Fibroblast of lung (primary cell): ENCODE measurements at regions not wholly inside any gene's neighbourhood (a gene's known extent, or its start where the extent isn't known, plus 50 kb on each side); places are given as distances from the start of the nearest gene placed in this dataset.

ENCODE experiments used
- DNase-seq, 2 donors: peaks; one replicate each; pipeline versions ENCODE4 v3.0.0 to v3.0.0-alpha.2; 2010; ENCODE audit warnings: low read depth in 2 of 2
- H2AFZ ChIP-seq: 2 replicates; pipeline ENCODE4 v1.5.1; 2012; ENCODE audit warnings: low read length, control low read depth, inconsistent platforms
- H3K27ac ChIP-seq: 2 replicates; pipeline ENCODE4 v1.5.1; 2011; ENCODE audit warnings: low read length, control low read depth; ENCODE audit not compliant: insufficient read depth
- H3K27me3 ChIP-seq: 2 replicates; pipeline ENCODE4 v1.5.1; 2011; ENCODE audit warnings: mild to moderate bottlenecking, low read length; ENCODE audit not compliant: control insufficient read depth, insufficient read depth
- H3K36me3 ChIP-seq: 2 replicates; pipeline ENCODE4 v1.5.1; 2011; ENCODE audit warnings: low read length; ENCODE audit not compliant: control insufficient read depth, insufficient read depth
- H3K4me1 ChIP-seq: 2 replicates; pipeline ENCODE4 v1.5.1; 2011; ENCODE audit warnings: low read length; ENCODE audit not compliant: control insufficient read depth, insufficient read depth; ENCODE audit errors: extremely low read depth
- H3K4me2 ChIP-seq: 2 replicates; pipeline ENCODE4 v1.5.1; 2011; ENCODE audit warnings: low read length, control low read depth; ENCODE audit not compliant: insufficient read depth; ENCODE audit errors: extremely low read depth
- H3K4me3 ChIP-seq, 4 experiments: fragments of 200-600 bp in 1 of 4; sonication (generic) in 1 of 4; replicated peaks in 1 of 4; 2 replicates each; pipeline ENCODE4 v1.5.1; 2011 to 2016; ENCODE audit warnings: low read length in 4 of 4, low read depth in 3 of 4, mild to moderate bottlenecking in 3 of 4, control low read depth in 2 of 4, inconsistent platforms in 1 of 4, mixed read lengths in 1 of 4; ENCODE audit not compliant: insufficient read depth in 1 of 4; ENCODE audit errors: control extremely low read depth in 1 of 4
- H3K79me2 ChIP-seq: 2 replicates; pipeline ENCODE4 v1.5.1; 2012; ENCODE audit warnings: mild to moderate bottlenecking, low read length, inconsistent platforms; ENCODE audit not compliant: control insufficient read depth, insufficient read depth
- H3K9ac ChIP-seq: 2 replicates; pipeline ENCODE4 v1.5.1; 2011; ENCODE audit warnings: mild to moderate bottlenecking, low read length, control low read depth; ENCODE audit not compliant: insufficient read depth
- H3K9me3 ChIP-seq: 2 replicates; pipeline ENCODE4 v1.5.1; 2012; ENCODE audit warnings: low read depth, low read length; ENCODE audit not compliant: control insufficient read depth, insufficient read depth
- H4K20me1 ChIP-seq: 2 replicates; pipeline ENCODE4 v1.5.1; 2011; ENCODE audit warnings: low read length; ENCODE audit not compliant: control insufficient read depth, insufficient read depth; ENCODE audit errors: extremely low read depth
- EZH2 ChIP-seq: IDR thresholded peaks from 2 replicates; pipeline ENCODE4 v1.5.1; 2012; ENCODE audit warnings: low read length, control low read depth, mild to moderate bottlenecking; ENCODE audit errors: missing control alignments
- TF ChIP-seq, protein P1 (sequence below), 2 donors: IDR thresholded peaks in 1 of 2; conservative IDR thresholded peaks in 1 of 2; 1 replicate in 1 of 2; 2 replicates in 1 of 2; pipeline ENCODE4 v1.5.1; 2011 to 2012; ENCODE audit warnings: low read length in 2 of 2, control low read depth in 1 of 2, inconsistent platforms in 1 of 2, low read depth in 1 of 2, mild to moderate bottlenecking in 1 of 2

DNA sequence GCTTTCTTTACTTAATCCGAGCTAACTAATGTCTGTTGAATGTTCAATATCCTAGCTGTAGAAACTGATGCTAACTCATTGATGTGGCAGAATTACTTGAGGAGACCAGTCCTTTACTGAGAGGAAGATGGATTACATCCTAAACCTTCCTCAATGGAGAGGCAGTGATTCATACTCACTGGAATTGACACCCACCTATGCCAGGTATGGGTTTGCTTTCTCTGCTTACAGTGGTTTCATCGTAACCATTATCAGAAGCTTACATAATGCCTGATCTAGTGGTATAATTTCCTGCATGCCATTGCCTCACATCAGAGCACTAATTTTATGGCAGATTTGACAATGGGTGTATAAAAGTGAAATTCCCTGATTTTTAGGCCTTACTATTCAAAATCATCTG is 384.7 kb downstream of the ANXA1 start:
- Histone ChIP-seq H2AFZ (no peak overlapping the region), H3K4me1 (no peaks in the 10 kb centered on the region), H3K36me3 (no peaks in the 10 kb centered on the region), H4K20me1 (no peaks in the 10 kb centered on the region), H3K9me3 (no peaks in the 10 kb centered on the region), H3K9ac (no peak overlapping the region), H3K27ac (no peak overlapping the region), H3K27me3 (no peaks in the 10 kb centered on the region), H3K4me2 (no peak overlapping the region), H3K79me2 (no peaks in the 10 kb centered on the region), H3K4me3 (no peak overlapping the region)
- DNase-seq, result no peak
- TF ChIP-seq, protein P1, sequence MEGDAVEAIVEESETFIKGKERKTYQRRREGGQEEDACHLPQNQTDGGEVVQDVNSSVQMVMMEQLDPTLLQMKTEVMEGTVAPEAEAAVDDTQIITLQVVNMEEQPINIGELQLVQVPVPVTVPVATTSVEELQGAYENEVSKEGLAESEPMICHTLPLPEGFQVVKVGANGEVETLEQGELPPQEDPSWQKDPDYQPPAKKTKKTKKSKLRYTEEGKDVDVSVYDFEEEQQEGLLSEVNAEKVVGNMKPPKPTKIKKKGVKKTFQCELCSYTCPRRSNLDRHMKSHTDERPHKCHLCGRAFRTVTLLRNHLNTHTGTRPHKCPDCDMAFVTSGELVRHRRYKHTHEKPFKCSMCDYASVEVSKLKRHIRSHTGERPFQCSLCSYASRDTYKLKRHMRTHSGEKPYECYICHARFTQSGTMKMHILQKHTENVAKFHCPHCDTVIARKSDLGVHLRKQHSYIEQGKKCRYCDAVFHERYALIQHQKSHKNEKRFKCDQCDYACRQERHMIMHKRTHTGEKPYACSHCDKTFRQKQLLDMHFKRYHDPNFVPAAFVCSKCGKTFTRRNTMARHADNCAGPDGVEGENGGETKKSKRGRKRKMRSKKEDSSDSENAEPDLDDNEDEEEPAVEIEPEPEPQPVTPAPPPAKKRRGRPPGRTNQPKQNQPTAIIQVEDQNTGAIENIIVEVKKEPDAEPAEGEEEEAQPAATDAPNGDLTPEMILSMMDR (conservative IDR thresholded peaks at IDR 0.05 in 1 of 2, IDR thresholded peaks at IDR 0.05 in 1 of 2; ENCODE audit: low read depth in 1 of 2, low read length in 2 of 2), result no peak
- no peak for TF ChIP-seq EZH2

DNA sequence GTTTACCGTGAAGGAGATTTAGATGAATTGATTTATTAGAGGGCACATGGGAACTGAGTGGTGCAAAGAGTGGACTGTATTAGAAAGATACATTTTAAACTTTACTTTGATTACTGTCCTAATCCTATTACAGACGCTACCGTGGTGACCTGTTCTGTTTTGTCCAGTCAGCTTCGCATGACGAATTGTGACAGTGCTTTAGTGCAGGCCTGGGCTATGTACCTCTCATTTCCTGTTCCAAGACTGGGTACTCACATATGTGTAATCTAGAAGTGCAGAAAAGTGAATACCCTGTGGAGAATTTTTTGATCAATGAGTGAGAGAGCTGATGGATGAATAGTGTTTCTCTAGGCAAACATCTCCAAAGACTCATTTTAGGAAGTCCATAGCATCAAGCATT is 385.9 kb downstream of the ANXA1 start:
- Histone ChIP-seq H3K27ac (no peak overlapping the region), H2AFZ (no peak overlapping the region), H3K4me3 (no peak overlapping the region), H3K79me2 (no peaks in the 10 kb centered on the region), H3K4me1 (no peaks in the 10 kb centered on the region), H3K36me3 (no peaks in the 10 kb centered on the region), H3K27me3 (no peaks in the 10 kb centered on the region), H4K20me1 (no peaks in the 10 kb centered on the region), H3K4me2 (no peak overlapping the region), H3K9me3 (no peaks in the 10 kb centered on the region), H3K9ac (no peak overlapping the region)
- TF ChIP-seq EZH2, result no peak
- TF ChIP-seq, protein P1 (conservative IDR thresholded peaks at IDR 0.05 in 1 of 2, IDR thresholded peaks at IDR 0.05 in 1 of 2; ENCODE audit: low read depth in 1 of 2, low read length in 2 of 2), result no peak
- DNase-seq, result no peak

DNA sequence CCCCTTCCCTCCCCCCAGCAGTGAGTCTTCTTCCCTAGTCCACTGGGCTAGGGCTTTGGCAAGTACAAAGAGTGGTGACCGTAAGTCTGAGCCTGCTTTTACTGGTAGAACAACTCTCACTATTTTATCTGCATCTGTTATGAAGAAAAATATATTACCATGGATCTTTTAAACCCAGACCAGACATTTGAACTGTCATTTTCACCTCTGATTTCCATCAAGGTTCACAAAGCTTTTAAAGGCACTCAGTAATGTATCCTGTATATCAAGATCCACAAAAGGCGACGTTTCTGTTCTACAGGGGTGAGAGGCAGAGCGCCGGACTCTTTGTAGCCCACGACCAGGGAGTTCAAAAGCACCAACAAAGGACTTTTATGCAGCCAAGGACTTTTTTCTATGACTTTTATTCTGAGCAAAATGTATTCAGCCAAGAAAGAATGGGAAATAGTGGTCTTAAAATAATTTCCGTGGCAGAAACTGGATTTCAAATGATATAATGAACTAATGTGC is 388.3 kb downstream of the ANXA1 start:
- DNase-seq, result no peak
- Histone ChIP-seq H3K27me3 (no peaks in the 10 kb centered on the region), H3K4me2 (no peak overlapping the region), H3K9ac (no peak overlapping the region), H3K4me3 (no peak overlapping the region), H3K36me3 (no peaks in the 10 kb centered on the region), H3K9me3 (no peaks in the 10 kb centered on the region), H3K79me2 (no peaks in the 10 kb centered on the region), H3K27ac (no peak overlapping the region), H4K20me1 (no peaks in the 10 kb centered on the region), H2AFZ (no peak overlapping the region), H3K4me1 (no peaks in the 10 kb centered on the region)
- TF ChIP-seq, protein P1 (conservative IDR thresholded peaks at IDR 0.05 in 1 of 2, IDR thresholded peaks at IDR 0.05 in 1 of 2; ENCODE audit: low read depth in 1 of 2, low read length in 2 of 2), result no peak
- no peak for TF ChIP-seq EZH2
